ENCODE measurements at regions not wholly inside any gene's neighbourhood (a gene's known extent, or its start where the extent isn't known, plus 50 kb on each side); places are given as distances from the start of the nearest gene placed in this dataset.

DNA sequence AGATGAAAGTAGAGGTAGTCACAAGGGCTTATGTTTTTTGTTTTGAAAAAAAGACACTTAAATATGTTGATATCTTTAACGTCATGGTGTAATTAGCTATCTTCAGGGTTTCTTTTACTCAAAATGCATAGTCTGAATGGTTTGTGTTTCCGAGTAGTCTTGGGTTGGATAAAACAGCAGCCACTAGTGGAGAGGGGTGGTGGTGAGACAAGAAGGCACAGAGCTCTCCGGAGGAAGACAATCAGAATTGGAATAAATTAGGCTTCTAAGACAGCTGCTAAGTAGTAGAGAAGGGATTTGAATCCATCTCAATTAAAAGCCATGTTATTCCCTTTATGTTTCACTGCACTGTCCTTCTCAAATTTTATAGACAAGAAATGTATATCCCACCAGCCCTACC lies 240.4 kb upstream of the VEGFC start:
- no peak for TF ChIP-seq POLR2A (IDR thresholded peaks at IDR 0.05)
- TF ChIP-seq, protein P1, sequence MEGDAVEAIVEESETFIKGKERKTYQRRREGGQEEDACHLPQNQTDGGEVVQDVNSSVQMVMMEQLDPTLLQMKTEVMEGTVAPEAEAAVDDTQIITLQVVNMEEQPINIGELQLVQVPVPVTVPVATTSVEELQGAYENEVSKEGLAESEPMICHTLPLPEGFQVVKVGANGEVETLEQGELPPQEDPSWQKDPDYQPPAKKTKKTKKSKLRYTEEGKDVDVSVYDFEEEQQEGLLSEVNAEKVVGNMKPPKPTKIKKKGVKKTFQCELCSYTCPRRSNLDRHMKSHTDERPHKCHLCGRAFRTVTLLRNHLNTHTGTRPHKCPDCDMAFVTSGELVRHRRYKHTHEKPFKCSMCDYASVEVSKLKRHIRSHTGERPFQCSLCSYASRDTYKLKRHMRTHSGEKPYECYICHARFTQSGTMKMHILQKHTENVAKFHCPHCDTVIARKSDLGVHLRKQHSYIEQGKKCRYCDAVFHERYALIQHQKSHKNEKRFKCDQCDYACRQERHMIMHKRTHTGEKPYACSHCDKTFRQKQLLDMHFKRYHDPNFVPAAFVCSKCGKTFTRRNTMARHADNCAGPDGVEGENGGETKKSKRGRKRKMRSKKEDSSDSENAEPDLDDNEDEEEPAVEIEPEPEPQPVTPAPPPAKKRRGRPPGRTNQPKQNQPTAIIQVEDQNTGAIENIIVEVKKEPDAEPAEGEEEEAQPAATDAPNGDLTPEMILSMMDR (IDR thresholded peaks at IDR 0.05): no peak
